GM12878 (cell line): ENCODE measurements at regions not wholly inside any gene's neighbourhood (a gene's known extent, or its start where the extent isn't known, plus 50 kb on each side); places are given as distances from the start of the nearest gene placed in this dataset.

Experiments used
- ATF3 ChIP-seq: IDR thresholded peaks from 2 replicates; pipeline ENCODE4 v1.6.1; 2011; ENCODE audit warnings: low read depth, mild to moderate bottlenecking, low read length, moderate library complexity, borderline replicate concordance; ENCODE audit errors: extremely low read depth
- BMI1 ChIP-seq: fragments of 450-650 bp; IDR thresholded peaks from 2 replicates; pipeline ENCODE4 v1.6.1; 2016; ENCODE audit warnings: mild to moderate bottlenecking, moderate library complexity, borderline replicate concordance
- BRCA1 ChIP-seq: IDR thresholded peaks from 2 replicates; pipeline ENCODE4 v1.6.1; 2011; ENCODE audit warnings: low read depth, low read length, improper control_type of control experiment
- CBX5 ChIP-seq: sonication (generic); IDR thresholded peaks from 2 replicates; pipeline ENCODE4 v1.6.1; 2016; ENCODE audit warnings: low read depth, moderate library complexity, mild to moderate bottlenecking, inconsistent platforms
- CREB1 ChIP-seq: IDR thresholded peaks from 2 replicates; pipeline ENCODE4 v1.6.1; 2012; ENCODE audit warnings: low read depth, mild to moderate bottlenecking, inconsistent platforms
- DPF2 ChIP-seq: fragments of 450-650 bp; IDR thresholded peaks from 2 replicates; pipeline ENCODE4 v1.6.1; 2017; ENCODE audit warnings: mild to moderate bottlenecking
- EZH2 ChIP-seq: IDR thresholded peaks from 2 replicates; pipeline ENCODE4 v1.6.1; 2012; ENCODE audit warnings: low read depth, mild to moderate bottlenecking, control low read depth, inconsistent platforms, low read length, borderline replicate concordance; ENCODE audit not compliant: control insufficient read depth
- GATAD2B ChIP-seq: fragments of 450-650 bp; conservative IDR thresholded peaks from 2 replicates; pipeline ENCODE4 v1.6.1; 2017; ENCODE audit warnings: low read depth, mild to moderate bottlenecking, moderate library complexity
- IRF4 ChIP-seq: IDR thresholded peaks from 2 replicates; pipeline ENCODE4 v1.6.1; 2011; ENCODE audit warnings: low read depth, low read length
- MTA2 ChIP-seq: fragments of 450-650 bp; IDR thresholded peaks from 2 replicates; pipeline ENCODE4 v1.6.1; 2016; ENCODE audit warnings: low read depth, mild to moderate bottlenecking, moderate library complexity
- NR2C1 ChIP-seq: fragments of 450-650 bp; IDR thresholded peaks from 2 replicates; pipeline ENCODE4 v1.6.1; 2017; ENCODE audit warnings: antibody characterized with exemption, mild to moderate bottlenecking, moderate library complexity
- PAX8 ChIP-seq: fragments of 450-650 bp; IDR thresholded peaks from 2 replicates; pipeline ENCODE4 v1.6.1; 2017; ENCODE audit warnings: mild to moderate bottlenecking, moderate library complexity
- PML ChIP-seq: IDR thresholded peaks from 2 replicates; pipeline ENCODE4 v1.6.1; 2012; ENCODE audit warnings: low read length, inconsistent platforms
- POU2F2 ChIP-seq: IDR thresholded peaks from 3 replicates; pipeline ENCODE4 v1.6.1; 2011; ENCODE audit warnings: low read depth, mild to moderate bottlenecking, low read length, borderline replicate concordance
- RAD51 ChIP-seq: fragments of 450-650 bp; IDR thresholded peaks from 2 replicates; pipeline ENCODE4 v1.6.1; 2016; ENCODE audit warnings: moderate library complexity, mild to moderate bottlenecking, inconsistent platforms
- RCOR1 ChIP-seq: conservative IDR thresholded peaks from 2 replicates; pipeline ENCODE4 v1.6.1; 2012; ENCODE audit warnings: low read depth, low read length, improper control_type of control experiment
- RUNX3 ChIP-seq: IDR thresholded peaks from 2 replicates; pipeline ENCODE4 v1.6.1; 2012; ENCODE audit warnings: low read length, inconsistent platforms
- SIN3A ChIP-seq: IDR thresholded peaks from 2 replicates; pipeline ENCODE4 v1.6.1; 2012; ENCODE audit warnings: low read depth, low read length, improper control_type of control experiment
- SMARCA5 ChIP-seq: fragments of 450-650 bp; IDR thresholded peaks from 2 replicates; pipeline ENCODE4 v1.6.1; 2017; ENCODE audit warnings: mild to moderate bottlenecking
- SREBF1 ChIP-seq: IDR thresholded peaks from 2 replicates; pipeline ENCODE4 v1.6.1; 2012; ENCODE audit warnings: mild to moderate bottlenecking, low read length
- SREBF2 ChIP-seq: IDR thresholded peaks from 2 replicates; pipeline ENCODE4 v1.6.1; 2012; ENCODE audit warnings: mild to moderate bottlenecking, low read length
- TARDBP ChIP-seq: IDR thresholded peaks from 2 replicates; pipeline ENCODE4 v1.6.1; 2016; ENCODE audit warnings: borderline replicate concordance
- ZBTB40 ChIP-seq: fragments of 450-650 bp; IDR thresholded peaks from 2 replicates; pipeline ENCODE4 v1.6.1; 2016; ENCODE audit warnings: mild to moderate bottlenecking, moderate library complexity, borderline replicate concordance
- ZNF24 ChIP-seq: fragments of 450-650 bp; IDR thresholded peaks from 2 replicates; pipeline ENCODE4 v1.6.1; 2017; ENCODE audit warnings: antibody characterized with exemption, mild to moderate bottlenecking
- ZNF622 ChIP-seq: fragments of 450-650 bp; IDR thresholded peaks from 2 replicates; pipeline ENCODE4 v1.6.1; 2017; ENCODE audit warnings: mild to moderate bottlenecking, inconsistent platforms
- TF ChIP-seq, protein P1 (sequence below): fragments of 450-650 bp; formaldehyde crosslinking; IDR thresholded peaks from 2 replicates; pipeline ENCODE4 v1.4.0; 2022; ENCODE audit warnings: mild to moderate bottlenecking, moderate library complexity

DNA sequence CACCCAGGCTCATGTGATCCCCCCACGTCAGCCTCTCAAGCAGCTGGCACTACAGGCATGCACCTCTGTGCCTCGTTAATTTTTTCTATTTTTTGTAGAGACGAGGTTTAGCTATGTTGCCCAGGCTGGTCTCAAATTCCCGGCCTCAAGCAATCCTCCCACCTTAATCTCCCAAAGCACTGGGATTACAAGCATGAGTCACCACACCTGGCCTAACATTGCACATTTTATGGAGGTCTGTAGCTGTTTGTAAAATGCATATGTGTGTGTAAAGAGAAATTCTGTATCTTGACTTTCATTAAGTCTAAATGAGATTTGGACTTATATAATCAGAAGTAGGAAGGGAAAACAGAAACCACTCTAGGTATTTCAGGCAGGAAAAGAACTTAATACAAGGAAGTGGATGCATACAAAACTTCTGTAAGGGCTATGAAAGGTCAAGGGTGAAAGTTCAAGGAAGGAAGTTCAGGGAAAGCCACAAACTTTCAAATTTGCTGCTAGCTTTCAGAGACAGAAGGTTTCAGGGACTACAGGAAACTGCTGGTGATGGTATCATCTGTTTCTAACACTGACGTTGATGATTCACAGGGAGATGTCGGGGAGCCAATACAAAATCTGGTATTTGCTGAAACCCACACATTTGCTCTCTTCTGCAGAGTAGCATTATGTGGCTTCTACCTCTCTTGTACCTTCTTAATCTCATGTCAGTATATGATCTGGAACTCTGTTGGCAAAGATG lies 209.4 kb downstream of the PIK3R1 start (continued):
- TF ChIP-seq, protein P1, sequence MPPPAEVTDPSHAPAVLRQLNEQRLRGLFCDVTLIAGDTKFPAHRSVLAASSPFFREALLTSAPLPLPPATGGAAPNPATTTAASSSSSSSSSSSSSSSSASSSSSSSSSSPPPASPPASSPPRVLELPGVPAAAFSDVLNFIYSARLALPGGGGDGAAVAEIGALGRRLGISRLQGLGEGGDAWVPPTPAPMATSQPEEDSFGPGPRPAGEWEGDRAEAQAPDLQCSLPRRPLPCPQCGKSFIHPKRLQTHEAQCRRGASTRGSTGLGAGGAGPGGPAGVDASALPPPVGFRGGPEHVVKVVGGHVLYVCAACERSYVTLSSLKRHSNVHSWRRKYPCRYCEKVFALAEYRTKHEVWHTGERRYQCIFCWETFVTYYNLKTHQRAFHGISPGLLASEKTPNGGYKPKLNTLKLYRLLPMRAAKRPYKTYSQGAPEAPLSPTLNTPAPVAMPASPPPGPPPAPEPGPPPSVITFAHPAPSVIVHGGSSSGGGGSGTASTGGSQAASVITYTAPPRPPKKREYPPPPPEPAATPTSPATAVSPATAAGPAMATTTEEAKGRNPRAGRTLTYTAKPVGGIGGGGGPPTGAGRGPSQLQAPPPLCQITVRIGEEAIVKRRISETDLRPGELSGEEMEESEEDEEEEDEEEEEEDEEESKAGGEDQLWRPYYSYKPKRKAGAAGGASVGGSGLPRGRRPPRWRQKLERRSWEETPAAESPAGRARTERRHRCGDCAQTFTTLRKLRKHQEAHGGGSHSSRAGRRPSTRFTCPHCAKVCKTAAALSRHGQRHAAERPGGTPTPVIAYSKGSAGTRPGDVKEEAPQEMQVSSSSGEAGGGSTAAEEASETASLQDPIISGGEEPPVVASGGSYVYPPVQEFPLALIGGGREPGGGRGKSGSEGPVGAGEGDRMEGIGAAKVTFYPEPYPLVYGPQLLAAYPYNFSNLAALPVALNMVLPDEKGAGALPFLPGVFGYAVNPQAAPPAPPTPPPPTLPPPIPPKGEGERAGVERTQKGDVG (CRISPR knock-in tag), result no peak
- TF ChIP-seq GATAD2B (no peak), EZH2 (no peak), RAD51 (no peak), ZNF622 (no peak), CREB1 (peak; percentile 65), SREBF2 (no peak), CBX5 (no peak), BRCA1 (no peak), ATF3 (no peak), SREBF1 (no peak), IRF4 (no peak), BMI1 (no peak), NR2C1 (peak; percentile 94), PAX8 (no peak), POU2F2 (0 out of 3 replicates have a peak, but pooled peaks have one; percentile 21), ZBTB40 (no peak), RCOR1 (no peak), ZNF24 (no peak), TARDBP (no peak), PML (0 out of 2 replicates have a peak, but pooled peaks have one; percentile 43), MTA2 (peak; percentile 62), SMARCA5 (no peak), DPF2 (no peak), RUNX3 (peak; percentile 86), SIN3A (no peak)
